NCI-H460 (cell line): ENCODE measurements at regions not wholly inside any gene's neighbourhood (a gene's known extent, or its start where the extent isn't known, plus 50 kb on each side); places are given as distances from the start of the nearest gene placed in this dataset.
"Not testable (repeated sequence)": the region's sequence is repeated elsewhere in the genome, so short reads cannot be mapped to it uniquely, and the experiment has no call there.

ENCODE experiments used
- DNase-seq: peaks from one replicate; pipeline ENCODE4 v3.0.0-alpha.2; 2016; ENCODE audit warnings: low read depth; ENCODE audit errors: extremely low read depth

DNA sequence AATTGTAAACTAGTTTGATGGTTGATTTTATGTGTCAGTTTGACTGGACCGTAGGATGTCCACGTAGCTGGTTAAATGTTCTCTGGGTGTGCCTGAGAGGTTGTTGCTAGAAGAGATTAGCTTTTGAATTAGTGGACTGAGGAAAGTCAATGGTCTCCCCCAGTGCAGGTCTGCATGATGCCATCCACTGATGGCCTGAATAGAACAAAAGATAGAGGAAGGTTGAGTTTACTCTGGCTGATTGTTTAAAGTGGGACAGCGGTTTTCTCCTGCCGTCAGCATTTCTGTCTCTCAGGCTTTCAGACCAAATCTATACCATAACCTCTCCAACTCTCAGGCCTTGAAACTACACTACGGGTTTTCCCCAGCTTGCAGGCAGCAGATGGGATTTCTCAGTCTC is 899.2 kb upstream of the WWC1 start:
- no peak for DNase-seq

DNA sequence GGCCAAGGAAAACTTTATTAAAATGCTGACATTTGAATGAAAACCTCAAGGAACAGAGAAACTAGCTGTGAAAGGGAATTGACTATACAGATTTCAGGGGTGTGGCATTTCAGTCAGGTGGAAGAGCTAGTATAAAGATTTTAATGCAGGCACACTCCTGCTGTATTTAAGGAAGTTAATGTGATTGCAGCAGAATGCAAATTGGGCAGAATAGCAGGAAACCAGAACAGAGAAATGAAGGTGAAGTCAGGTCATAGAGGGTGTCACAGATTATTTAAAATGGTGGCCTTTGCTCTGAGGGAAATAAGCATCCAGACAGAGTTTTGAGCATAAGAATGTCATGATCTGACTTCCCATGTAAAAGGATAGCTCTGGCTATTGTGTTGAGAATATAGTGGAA is 898.1 kb upstream of the WWC1 start:
- DNase-seq = no peak

DNA sequence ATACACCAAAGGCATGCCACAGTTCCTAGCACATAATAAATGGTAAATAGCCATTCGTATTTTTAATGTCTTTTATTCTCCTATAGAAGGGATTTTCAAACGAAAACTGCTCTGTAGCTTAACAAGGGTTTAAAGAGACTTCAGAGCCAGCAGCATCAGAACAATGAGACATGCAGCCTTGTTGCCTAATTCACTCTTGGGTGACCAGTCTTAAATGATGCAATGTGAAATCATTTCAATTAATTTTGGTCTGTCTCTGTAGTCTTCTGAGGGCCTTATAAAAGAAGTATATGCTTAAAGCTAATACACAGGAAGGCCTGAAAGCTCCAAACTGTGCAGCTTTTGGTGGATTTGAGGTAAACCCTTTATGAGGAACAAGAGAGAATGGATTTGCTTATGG is 888.8 kb upstream of the WWC1 start:
- no peak for DNase-seq

DNA sequence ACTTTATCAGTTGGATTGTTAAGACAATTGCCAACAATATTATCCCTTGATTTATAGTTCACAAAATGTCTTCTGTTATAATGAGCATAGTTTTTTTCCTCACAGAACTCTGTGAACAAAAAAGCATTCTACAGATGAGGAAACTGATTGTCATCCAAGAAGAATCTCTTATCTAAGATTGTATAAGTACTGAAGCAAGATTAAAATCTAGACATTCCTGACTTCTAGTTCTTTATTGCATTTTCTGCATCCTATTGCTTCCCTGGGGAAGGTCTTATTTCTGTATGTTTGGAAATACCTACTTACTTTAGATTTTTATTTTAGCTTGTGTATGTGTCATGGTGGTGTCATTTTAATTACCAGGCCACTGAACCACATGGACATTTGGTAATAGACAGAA is 884.9 kb upstream of the WWC1 start:
- DNase-seq = no peak

DNA sequence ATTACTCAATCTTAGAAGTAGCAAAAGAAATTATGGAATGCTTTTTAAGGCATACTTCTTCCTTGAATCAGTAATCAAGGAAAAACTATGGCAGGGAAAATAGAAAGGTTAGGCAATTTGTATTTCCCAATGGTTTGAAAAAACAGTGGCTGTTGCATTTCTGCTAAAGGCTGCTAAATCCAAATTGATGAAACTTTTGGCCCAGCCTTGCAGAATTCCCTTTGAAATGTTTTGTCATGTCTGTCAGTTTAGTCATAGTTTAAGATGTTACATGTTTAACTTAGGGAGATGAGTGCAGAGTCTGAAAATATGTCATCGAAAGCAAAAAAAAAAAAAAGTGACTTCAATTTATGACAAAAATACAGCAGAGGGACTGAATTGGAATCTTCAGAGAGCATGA is 878.9 kb upstream of the WWC1 start:
- no peak for DNase-seq

DNA sequence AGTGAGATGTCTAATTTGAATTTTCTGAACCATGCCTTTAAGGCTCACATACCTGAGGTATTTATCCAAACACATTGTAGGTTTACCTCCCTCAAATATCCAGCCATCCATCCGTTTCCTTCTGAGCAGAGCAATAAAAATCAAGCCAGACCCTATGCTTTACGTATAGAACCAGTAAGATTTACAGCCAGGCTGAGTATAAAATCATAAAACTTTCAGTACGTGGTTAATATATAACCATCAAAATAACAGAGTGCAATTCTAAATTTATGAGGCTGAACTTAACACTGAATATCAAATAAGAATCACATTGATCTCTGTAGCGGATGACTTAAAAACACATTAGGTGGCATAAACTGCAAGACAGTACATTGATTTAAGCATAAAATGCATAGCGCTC is 877.9 kb upstream of the WWC1 start:
- no peak for DNase-seq

DNA sequence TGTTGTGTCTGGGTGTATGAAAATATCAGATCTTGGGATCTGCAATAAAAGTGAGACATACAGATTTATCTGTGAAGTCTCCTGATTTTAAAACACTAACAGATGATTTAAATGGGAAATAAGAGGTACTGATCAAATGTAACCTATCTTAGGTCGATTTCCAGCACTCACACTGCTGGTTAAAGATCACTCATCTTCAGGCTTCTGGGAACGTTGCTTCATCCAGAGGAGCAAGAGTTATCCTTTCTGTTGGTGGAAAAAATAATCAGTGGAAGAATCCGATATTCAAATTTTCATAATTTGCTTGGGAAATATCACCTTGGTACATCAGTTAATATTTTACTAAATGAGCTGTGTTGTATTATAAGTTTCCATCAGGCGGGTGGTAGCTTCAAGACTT is 876.8 kb upstream of the WWC1 start:
- no peak for DNase-seq

DNA sequence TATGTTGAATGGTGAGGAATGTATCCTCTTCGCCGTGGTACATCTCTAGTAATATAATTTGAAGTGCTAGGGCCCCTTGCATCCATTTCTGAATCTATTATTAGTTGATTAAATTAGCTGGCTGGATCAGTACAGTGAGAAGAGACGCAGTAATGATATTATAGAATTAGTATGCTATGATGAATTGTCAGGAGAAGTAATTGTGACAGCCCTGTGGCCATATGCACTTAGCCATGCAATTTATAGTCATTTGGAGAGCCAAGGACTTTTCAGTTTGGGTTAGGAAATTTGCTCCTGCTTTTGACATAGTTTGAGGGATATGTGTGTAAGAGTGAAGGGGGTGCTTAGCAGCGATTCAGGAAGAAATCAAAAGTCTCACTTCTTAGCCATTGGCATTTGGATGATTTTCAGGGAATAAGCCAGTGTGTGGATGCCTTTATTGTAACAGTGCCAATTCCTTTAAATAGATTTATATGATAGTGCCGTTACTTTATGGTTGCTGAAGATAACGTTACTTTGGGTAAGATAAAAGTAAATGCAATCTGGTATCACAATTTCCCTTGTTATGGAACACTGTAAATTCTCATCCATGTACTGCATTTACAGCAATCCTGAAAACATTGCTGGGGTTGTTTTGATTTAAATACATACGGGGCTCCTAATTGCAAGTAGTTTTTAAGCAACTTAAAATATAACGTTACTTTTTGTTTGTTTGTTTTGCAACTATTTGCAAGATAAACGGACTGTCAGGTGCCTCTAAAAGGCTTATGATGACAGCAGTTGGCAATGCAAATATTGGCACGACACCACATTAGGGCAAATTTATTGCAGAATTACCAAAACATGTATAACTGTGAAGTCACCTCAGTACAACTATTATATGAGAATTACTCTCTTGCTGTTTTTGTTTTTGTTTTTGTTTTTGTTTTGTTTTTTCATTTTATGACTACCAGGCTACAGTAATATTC is 875.4 kb upstream of the WWC1 start:
- no peak for DNase-seq

DNA sequence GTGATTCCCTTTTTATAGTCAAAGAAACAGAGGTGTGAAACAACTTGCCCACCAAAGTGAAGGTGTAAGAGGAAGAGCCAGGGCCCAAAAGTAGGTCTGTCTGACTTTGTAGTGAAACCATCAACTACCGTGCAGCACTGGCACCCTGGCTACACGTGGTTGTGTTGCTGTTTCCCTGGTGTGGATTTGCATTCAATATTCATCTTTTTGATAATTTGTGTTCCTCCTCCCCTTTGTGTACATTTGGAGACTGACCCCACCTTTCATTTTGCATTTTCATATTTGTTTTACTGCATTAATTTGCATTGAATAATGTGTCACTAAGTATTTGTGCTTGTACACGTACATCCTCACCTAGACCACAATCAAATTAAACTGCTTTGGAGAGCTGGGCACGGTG is 873.8 kb upstream of the WWC1 start:
- DNase-seq = no peak

DNA sequence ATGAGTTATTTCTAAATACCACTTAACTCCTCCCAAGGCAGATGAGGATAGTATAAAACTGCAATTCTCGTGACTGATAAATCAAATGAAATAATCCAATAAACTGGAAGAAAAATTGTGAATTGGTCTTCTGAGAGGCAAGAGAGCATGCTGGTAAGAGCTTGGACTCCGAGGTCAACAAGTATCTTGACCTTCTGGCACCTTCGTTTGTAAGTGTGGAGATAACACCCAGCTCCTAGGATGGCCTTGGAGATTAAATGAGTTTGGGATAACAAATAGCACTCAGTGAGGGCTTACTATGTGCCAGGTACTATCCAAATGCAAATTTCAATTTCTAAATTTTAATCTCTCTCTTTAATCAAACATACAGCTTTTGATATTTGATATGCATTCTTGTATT is 866.3 kb upstream of the WWC1 start:
- DNase-seq = no peak

DNA sequence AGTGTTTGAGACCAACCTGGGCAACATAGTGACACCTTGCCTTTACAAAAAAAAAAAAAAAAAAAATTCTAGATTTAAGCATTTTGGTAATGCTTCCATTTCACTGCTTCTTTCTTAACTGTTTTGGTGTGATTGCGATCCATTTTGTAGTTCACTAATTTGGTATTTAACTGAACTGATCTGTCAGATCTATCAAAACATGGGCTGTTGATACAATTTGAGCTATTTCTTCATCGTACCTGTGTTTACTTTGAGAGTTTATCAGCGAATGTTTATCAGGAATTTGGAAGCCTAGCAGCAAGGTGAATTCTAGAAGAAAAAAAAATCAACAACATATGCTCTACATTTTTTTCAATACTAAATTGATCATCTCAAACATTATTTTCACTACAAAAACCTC is 864.9 kb upstream of the WWC1 start:
- DNase-seq = no peak

DNA sequence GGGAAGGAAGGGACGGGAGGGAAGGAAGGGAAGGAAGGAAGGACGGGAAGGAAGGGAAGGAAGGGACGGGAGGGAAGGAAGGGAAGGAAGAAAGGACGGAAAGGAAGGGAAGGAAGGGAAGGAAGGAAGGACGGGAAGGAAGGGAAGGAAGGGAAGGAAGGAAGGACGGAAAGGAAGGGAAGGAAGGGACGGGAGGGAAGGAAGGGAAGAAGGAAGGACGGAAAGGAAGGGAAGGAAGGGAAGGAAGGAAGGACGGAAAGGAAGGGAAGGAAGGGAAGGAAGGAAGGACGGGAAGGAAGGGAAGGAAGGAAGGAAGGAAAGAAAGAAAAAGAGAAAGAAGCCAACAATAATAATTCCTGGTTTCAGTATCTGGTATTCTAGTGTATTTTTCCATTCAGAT is 863.8 kb upstream of the WWC1 start:
- not testable (repeated sequence) for DNase-seq

DNA sequence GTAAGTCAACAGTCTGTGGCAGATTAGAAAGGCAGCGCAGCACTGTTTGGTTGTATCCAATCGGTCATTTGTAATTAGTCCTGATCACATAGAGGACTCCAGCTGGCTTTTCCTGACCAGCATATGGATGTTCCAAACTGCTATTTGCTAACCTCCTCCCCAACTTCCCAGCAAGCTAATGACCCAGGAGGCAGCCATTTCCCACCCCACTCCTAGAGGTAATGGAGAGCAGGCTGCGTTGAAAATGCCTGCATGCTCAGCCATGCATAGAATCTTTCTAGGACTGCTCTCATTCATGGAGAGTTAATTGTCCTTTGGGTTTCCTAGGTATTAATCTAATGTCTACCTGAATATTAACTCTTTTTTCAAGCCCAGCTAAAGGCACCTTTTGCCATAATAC is 850.6 kb upstream of the WWC1 start:
- DNase-seq = no peak

DNA sequence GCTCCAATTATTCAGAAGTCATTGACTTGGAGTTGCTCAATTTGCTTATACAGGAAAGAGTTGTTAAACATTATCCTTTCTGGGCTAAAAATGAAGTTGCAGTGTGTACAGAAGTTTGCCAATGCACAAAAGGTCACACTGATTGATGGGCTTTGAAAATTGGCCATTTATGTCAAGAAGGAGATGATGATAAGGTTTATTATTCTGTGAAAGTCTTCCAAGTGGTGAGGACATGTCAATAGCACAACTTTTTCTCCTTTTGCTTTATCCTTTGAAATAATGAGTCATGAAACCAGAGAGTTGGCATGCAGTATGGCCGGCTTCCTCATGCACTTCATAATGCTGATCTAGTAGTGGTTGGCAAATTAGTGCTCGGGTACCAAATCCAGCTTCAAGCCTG is 848.5 kb upstream of the WWC1 start:
- no peak for DNase-seq

DNA sequence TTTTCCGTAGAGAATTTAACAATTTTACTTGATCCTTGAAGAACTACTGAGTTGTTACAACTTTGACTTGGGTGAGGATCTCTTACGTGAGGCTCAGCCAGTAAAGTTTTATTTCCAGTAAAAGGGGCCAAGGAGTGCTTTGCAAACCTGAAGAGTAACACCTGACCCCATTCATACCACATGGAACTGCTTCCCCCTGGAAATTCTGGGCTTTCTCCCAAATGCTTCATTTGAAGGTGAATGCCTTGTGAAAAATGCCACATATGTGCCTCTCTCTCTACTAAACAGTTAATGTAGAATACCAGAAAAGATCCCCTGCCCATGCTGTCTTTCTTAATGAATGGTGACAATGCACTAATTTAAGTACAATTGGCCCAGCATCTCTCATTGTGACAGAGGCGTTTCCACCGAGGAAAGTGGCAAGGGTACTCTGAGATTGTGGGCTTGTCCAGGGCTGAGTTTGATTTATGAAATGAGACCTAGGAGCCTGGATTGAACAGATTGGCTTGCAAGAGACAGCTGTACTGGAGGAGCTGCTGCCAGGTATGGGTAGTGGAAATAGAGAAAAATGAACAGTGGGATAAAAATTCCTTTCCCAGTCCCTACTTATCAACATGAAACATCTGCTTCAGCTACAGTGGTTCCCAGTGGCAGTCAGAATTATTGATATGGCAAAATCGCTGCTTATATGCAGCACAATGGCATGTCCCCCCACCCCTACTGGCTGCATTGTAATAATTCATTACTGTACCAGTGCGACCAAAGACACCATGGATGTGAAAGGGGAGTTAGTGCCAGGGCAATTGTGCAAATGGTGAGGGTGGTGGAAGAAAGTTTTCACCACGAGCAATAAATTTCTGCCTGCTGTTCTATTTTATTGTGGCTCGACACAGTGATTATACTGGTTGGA is 843.7 kb upstream of the WWC1 start:
- DNase-seq = no peak

DNA sequence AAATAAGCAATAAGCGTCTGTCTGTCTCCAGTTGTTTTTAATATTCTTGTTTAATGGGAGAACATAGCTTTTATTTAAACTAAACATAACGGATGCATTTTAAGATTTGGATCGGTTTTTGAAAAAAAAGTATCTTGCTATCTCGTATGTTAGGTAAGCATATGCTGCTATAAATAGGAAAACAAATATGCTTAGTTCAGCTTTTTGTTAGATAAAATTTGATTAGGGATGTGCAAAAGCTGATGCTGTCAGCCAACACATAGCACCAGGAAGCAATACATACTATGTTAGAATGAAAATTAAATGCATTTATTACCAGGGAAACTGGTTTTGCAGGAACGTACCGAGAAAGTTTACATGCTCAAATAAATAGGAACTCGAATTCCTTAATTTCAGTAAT is 843.1 kb upstream of the WWC1 start:
- DNase-seq = no peak

DNA sequence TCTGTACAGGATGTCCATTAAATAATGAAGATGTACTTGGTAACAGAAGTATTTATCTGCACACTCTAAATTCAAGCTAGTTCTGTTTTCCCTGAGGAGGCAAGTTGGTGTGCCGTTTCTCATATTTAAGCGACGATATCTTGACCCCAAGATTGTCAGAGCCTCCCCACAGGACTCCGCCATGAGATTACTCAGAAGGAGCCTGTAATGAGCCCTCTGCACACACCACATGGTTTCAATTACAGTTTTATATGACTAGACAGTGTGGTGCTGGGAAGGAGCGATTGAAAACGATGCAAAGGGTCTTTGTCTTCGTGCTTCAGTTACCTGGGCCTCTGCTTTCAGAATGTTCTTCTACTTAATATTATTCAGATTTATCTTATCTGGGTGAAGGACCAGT is 840.4 kb upstream of the WWC1 start:
- no peak for DNase-seq

DNA sequence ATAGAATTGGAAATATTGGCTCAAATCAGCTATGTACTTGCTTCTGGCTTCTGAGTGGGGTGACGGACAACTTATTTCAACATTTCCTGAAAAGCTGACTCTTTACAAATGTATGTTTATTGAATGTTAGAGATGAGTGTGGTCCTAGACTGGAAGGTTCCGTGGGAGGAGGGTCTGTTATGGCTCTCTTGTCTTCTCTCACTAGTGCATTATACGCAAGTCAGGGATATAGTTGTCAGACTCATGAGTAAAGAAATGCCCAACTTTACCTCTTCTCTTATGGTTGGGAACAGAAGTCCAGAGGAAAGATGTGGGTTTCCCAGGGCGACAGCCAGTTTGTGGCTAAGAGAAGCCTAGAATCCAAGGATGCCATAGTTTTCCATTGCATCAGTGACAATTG is 839.3 kb upstream of the WWC1 start:
- DNase-seq = no peak

DNA sequence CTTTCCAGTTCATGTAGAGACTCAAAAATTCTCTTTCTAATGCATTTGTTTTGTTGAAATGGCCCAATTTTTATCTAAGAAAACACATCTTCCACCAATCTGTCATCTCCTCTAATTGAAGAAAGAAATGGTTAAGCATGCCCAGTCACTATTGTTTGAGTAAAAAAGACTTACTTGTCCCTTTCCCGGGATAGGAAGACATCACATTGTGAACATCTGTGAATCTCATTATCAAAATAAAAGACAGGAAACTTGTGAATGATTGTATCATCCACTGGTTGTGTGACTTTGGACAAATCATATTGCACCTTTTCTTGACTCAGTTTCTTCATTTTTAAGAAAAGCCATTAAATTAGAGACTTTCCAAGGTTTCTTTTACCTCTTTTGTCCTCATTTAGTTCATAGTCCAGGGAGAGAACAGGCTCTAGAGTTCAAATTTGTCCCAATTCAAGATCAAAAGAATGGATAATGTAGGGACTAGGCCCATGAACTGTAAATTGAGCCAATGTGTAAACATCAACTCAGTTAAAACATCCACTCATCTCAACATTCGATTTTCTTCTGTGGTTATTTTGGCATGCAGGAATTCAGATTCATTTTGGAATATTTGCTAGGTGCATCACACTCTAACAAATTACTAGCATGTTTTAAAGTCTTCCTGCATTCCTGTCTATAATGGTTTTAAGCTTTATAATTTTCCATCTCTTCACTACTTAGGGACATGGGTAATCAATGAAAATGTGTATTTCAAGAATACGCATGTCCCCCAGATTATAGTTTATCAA is 838.0 kb upstream of the WWC1 start:
- DNase-seq = no peak

DNA sequence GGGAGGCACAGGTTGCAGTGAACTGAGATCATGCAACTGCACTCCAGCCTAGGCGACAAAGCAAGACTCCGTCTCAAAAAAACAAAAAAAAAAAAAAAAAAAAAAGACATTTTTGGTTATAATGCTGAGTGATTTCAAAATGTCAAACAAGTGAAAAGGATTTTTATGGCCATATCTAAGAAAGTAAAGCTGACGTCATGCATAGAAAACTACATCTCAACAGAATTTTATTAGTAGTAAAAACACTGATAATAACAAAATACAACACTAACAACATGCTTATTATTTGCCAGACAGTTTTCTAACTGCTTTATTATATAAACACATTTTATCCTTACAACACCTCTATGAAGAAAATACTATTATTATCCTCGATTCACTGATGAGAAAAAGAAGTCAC is 833.0 kb upstream of the WWC1 start:
- DNase-seq = no peak

DNA sequence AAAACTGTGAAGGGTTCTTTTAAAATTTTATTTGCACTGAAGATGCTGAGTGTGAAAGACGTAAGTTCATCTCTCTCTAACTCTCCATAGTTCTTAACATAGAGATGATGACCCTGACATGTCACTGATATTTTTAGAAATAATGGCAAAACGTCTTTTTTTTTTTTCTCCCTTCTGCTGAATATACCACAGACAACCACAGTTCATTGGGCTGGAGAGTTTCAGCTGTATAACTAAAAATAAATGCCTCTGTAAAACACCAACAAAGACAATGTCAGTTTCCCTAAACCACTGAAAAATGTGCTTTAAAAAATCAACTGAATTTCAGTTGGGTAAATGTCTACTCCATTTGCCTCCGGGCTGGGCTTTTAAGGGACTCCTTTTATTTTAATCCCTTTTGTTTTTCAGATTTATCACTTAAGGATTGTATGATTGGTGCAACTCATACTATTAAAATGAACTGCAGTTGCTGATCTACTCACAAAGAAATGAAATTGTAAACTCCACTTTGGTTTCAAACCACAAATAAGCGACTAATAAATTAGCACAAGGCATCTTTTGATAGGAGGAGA is 830.9 kb upstream of the WWC1 start:
- no peak for DNase-seq
